Brain microvascular endothelial cell (primary cell): ENCODE measurements at regions not wholly inside any gene's neighbourhood (a gene's known extent, or its start where the extent isn't known, plus 50 kb on each side); places are given as distances from the start of the nearest gene placed in this dataset.
A peak's percentile ranks its signal among the peaks of the same experiment; 100 is the strongest.
"Not testable (repeated sequence)": the region's sequence is repeated elsewhere in the genome, so short reads cannot be mapped to it uniquely, and the experiment has no call there.

Source experiments
- DNase-seq: peaks from one replicate; pipeline ENCODE4 v3.0.0-alpha.2; 2020
- H3K27ac ChIP-seq: fragments of 250-450 bp; sonication (Bioruptor Pico); 2 replicates; pipeline ENCODE4 v1.5.1; 2020; ENCODE audit warnings: mild to moderate bottlenecking, moderate library complexity
- H3K27me3 ChIP-seq: fragments of 250-450 bp; sonication (Bioruptor Pico); replicated peaks from 2 replicates; pipeline ENCODE4 v1.5.1; 2020; ENCODE audit warnings: mild to moderate bottlenecking
- H3K36me3 ChIP-seq: fragments of 250-450 bp; sonication (Bioruptor Pico); replicated peaks from 2 replicates; pipeline ENCODE4 v1.5.1; 2020; ENCODE audit warnings: mild to moderate bottlenecking
- H3K4me3 ChIP-seq: 2 replicates; pipeline ENCODE4 v1.5.1; 2011; ENCODE audit warnings: low read depth, mild to moderate bottlenecking, control low read depth, low read length, moderate library complexity
- CTCF ChIP-seq: IDR thresholded peaks from 2 replicates; pipeline ENCODE4 v1.5.1; 2011; ENCODE audit warnings: low read depth, mild to moderate bottlenecking, moderate library complexity, low read length, control low read depth, inconsistent platforms; ENCODE audit errors: missing control alignments
- in situ Hi-C: cut with HindIII; loops from 2 replicates; pipeline ENCODE4 v1.10.0; 2017; ENCODE audit warnings: low sequenced_read_pairs, low pct_ligation_motif_present

GRCh38 chr2:149687052-149687427 lies 99.5 kb upstream of the MMADHC start:
- no peaks in the 10 kb centered on the region for H3K27me3 ChIP-seq

GRCh38 chr2:149686136-149687051 lies 98.8 kb upstream of the MMADHC start:
- DNase-seq, result no peak
- TF ChIP-seq CTCF, result no peak
- Histone ChIP-seq H3K27me3 (no peaks in the 10 kb centered on the region), H3K36me3 (no peaks in the 10 kb centered on the region), H3K4me3 (no peak overlapping the region), H3K27ac (no peak overlapping the region)
- in situ Hi-C loops, result no loop called here

More at GRCh38 chr2:149687052-149687427, 99.5 kb upstream of the MMADHC start:
- in situ Hi-C loops, result no loop called here
- TF ChIP-seq CTCF, result no peak
- H3K36me3 ChIP-seq, result no peaks in the 10 kb centered on the region
- no peak overlapping the region for H3K27ac ChIP-seq
- no peak for DNase-seq
- no peak overlapping the region for H3K4me3 ChIP-seq

DNA sequence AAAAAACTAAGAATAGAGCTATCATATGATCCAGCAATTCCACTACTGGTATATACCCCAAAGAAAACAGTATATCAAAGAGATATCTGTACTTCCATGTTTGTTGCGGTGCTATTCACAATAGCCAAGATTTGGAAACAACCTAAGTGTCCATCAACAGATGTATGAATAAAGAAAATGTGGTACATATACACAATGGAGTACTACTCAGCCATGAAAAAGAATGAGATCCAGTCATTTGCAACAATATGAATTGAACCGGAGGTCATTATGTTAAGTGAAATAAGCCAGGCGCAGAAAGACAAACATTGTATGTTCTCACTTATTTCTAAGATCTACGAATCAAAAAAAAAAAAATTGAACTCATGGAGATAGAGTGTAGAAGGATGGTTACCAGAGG lies 97.8 kb upstream of the MMADHC start:
- DNase-seq, H3K36me3 ChIP-seq, H3K4me3 ChIP-seq, in situ Hi-C loops, H3K27ac ChIP-seq, H3K27me3 ChIP-seq: not testable (repeated sequence)

GRCh38 chr2:149679286-149679685 lies 91.7 kb upstream of the MMADHC start:
- TF ChIP-seq CTCF, result no peak
- H3K36me3 ChIP-seq, result no peaks in the 10 kb centered on the region
- peak; percentile 34 for DNase-seq
- in situ Hi-C loops, result no loop called here
- no peaks in the 10 kb centered on the region for H3K27me3 ChIP-seq
- H3K4me3 ChIP-seq, result no peak overlapping the region
- H3K27ac ChIP-seq, result no peak overlapping the region

DNA sequence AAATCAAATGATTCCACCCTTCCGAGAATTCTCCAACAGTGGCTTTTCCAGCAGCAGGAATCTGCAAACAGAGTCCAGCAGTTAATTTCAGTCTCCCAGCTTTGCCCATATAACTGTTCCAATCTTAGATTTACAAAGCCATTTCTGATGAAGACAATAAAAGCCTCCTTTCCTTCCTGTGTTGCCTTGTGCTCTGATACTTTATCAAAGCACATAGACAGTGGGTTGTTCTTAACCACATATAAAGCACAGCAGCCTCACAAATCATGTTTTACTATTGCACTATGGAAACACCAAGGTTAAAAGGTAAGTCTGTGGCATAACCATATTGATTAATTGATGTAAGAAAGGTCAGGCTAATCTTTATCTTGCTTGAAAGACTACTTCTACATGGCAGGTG lies 89.8 kb upstream of the MMADHC start:
- TF ChIP-seq CTCF, result no peak
- in situ Hi-C loops, result no loop called here
- Histone ChIP-seq H3K27ac (no peak overlapping the region), H3K36me3 (no peaks in the 10 kb centered on the region), H3K4me3 (no peak overlapping the region), H3K27me3 (no peaks in the 10 kb centered on the region)
- no peak for DNase-seq

GRCh38 chr2:149670086-149670485 lies 82.5 kb upstream of the MMADHC start:
- Histone ChIP-seq H3K27me3 (no peaks in the 10 kb centered on the region), H3K27ac (no peak overlapping the region), H3K36me3 (no peaks in the 10 kb centered on the region), H3K4me3 (no peak overlapping the region)
- no peak for DNase-seq
- in situ Hi-C loops, result no loop called here
- no peak for TF ChIP-seq CTCF
